ENCODE measurements at regions not wholly inside any gene's neighbourhood (a gene's known extent, or its start where the extent isn't known, plus 50 kb on each side); places are given as distances from the start of the nearest gene placed in this dataset.

GRCh38 chr6:77401231-77401630 is 62.1 kb downstream of the HTR1B start:
- TF ChIP-seq CTCF (IDR thresholded peaks at IDR 0.05; ENCODE audit: poor library complexity): no peak
- no peak for TF ChIP-seq EZH2 (IDR thresholded peaks at IDR 0.05; ENCODE audit: borderline replicate concordance)
- TF ChIP-seq EZH2phosphoT487 (IDR thresholded peaks at IDR 0.05; ENCODE audit: low read depth, severe bottlenecking, unreplicated experiment): no peak

All from hepatocyte (in vitro differentiated cells).